HAP-1 (cell line): ENCODE measurements at regions not wholly inside any gene's neighbourhood (a gene's known extent, or its start where the extent isn't known, plus 50 kb on each side); places are given as distances from the start of the nearest gene placed in this dataset.

Experiments used
- DNase-seq, 2 experiments: peaks; one replicate each; pipeline ENCODE4 v3.0.0-alpha.2; 2016 to 2020; ENCODE audit warnings: low spot score in 2 of 2
- H3K27me3 ChIP-seq: fragments of 250-450 bp; sonication (Bioruptor Pico); 2 replicates; pipeline ENCODE4 v1.5.1; 2020; ENCODE audit warnings: low read depth, mild to moderate bottlenecking, moderate library complexity
- H3K36me3 ChIP-seq: fragments of 250-450 bp; sonication (Bioruptor Pico); replicated peaks from 2 replicates; pipeline ENCODE4 v1.5.1; 2020; ENCODE audit warnings: mild to moderate bottlenecking
- H3K4me1 ChIP-seq: fragments of 250-450 bp; sonication (Bioruptor Pico); 2 replicates; pipeline ENCODE4 v1.5.1; 2020; ENCODE audit warnings: mild to moderate bottlenecking
- H3K4me3 ChIP-seq: fragments of 250-450 bp; sonication (Bioruptor Pico); 2 replicates; pipeline ENCODE4 v1.5.1; 2020; ENCODE audit warnings: mild to moderate bottlenecking, moderate library complexity
- H3K9me3 ChIP-seq: fragments of 250-450 bp; sonication (Bioruptor Pico); 2 replicates; pipeline ENCODE4 v1.5.1; 2020; ENCODE audit warnings: mild to moderate bottlenecking, moderate library complexity
- in situ Hi-C: fragments of 300-500 bp; cut with MboI; formaldehyde crosslinking; loops from 3 replicates; pipeline ENCODE4 v1.14.3; 2020; ENCODE audit warnings: low sequenced_read_pairs, inconsistent platforms, mixed read lengths

DNA sequence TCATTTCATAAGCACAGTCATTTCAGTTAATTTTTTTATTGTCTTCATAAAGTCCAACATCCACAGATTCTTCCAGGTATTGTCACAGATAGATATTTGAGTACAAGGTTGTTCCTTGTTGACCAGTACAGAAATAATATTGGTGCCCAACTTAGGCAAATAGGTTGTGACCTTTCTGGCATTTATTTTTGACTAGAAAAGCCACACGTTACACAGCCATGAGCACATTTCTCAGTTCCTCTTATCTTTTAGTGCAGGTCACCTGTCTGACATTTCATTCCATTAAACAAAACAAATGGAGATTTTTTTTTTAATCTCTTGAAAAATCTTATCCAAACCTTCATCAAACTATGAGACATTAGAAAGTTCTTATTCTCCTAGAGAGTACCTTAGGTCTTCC is 428.8 kb downstream of the ZNF521 start:
- in situ Hi-C loops = no loop called here
- no peaks in the 10 kb centered on the region for H3K36me3 ChIP-seq
- H3K27me3 ChIP-seq = no peaks in the 10 kb centered on the region
- DNase-seq = no peak
- H3K9me3 ChIP-seq = no peaks in the 10 kb centered on the region
- H3K4me3 ChIP-seq = no peak overlapping the region
- H3K4me1 ChIP-seq = no peaks in the 10 kb centered on the region

GRCh38 chr18:24924066-24924716 is 427.8 kb downstream of the ZNF521 start:
- DNase-seq = no peak
- H3K4me1 ChIP-seq = no peaks in the 10 kb centered on the region
- H3K4me3 ChIP-seq = no peak overlapping the region
- H3K9me3 ChIP-seq = no peaks in the 10 kb centered on the region
- in situ Hi-C loops = no loop called here
- H3K36me3 ChIP-seq = no peaks in the 10 kb centered on the region
- no peaks in the 10 kb centered on the region for H3K27me3 ChIP-seq

DNA sequence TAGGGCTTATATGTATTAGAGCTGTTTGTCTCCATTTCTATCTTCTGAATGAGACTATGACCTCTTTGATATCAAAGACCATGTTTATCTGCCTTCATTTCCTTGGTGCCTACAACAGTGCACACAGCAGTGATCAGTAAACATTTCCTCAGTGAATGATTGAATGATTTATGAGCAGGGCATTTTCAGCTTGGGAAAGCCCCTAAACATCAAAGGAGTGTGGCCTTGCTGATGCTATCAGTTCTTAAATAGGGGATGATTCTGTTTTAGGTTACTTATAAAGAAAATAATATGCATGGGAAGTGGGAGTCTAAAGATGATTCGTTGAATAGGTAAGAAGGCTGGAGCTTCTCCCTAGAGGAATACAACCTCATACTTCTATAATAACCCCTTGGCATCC is 425.3 kb downstream of the ZNF521 start:
- no peak for DNase-seq
- Histone ChIP-seq H3K4me3 (no peak overlapping the region), H3K4me1 (no peaks in the 10 kb centered on the region), H3K9me3 (no peaks in the 10 kb centered on the region), H3K36me3 (no peaks in the 10 kb centered on the region), H3K27me3 (no peaks in the 10 kb centered on the region)
- in situ Hi-C loops = no loop called here

- no peaks in the 10 kb centered on the region for H3K4me1 ChIP-seq
- no peaks in the 10 kb centered on the region for H3K9me3 ChIP-seq
- H3K27me3 ChIP-seq = no peaks in the 10 kb centered on the region
- no peak overlapping the region for H3K4me3 ChIP-seq
- no peaks in the 10 kb centered on the region for H3K36me3 ChIP-seq
- no peak for DNase-seq
- in situ Hi-C loops = no loop called here
Observed at GRCh38 chr18:24928301-24928878, 423.6 kb downstream of the ZNF521 start.

DNA sequence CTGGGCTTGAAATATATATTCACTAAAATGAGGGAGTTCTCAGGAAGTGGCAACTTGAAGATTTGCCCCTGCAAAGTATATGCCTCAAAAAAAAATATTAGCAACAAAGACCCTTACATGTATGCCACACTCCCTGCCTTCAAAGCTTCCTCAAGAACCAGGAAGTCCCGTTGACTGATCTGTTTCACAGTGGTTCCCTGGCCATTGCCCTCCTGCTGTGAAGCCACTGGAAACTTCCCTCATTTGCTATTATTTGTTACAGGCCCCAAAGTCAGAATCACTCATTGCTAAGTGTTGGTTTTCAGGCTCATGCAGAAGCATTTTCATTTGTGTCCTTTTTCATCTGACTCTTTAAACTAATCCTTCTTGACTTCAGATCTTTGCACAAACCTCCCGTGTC is 421.5 kb downstream of the ZNF521 start:
- DNase-seq = no peak
- in situ Hi-C loops = no loop called here
- Histone ChIP-seq H3K4me3 (no peak overlapping the region), H3K36me3 (no peaks in the 10 kb centered on the region), H3K9me3 (no peaks in the 10 kb centered on the region), H3K27me3 (no peaks in the 10 kb centered on the region), H3K4me1 (no peaks in the 10 kb centered on the region)

- H3K9me3 ChIP-seq = no peaks in the 10 kb centered on the region
- H3K4me3 ChIP-seq = no peak overlapping the region
- DNase-seq = peak in 1 of 2 experiments; percentile 17
- no peaks in the 10 kb centered on the region for H3K36me3 ChIP-seq
- no peaks in the 10 kb centered on the region for H3K27me3 ChIP-seq
- no peaks in the 10 kb centered on the region for H3K4me1 ChIP-seq
- in situ Hi-C loops = no loop called here
Observed at GRCh38 chr18:24930971-24931370, 421.0 kb downstream of the ZNF521 start.

DNA sequence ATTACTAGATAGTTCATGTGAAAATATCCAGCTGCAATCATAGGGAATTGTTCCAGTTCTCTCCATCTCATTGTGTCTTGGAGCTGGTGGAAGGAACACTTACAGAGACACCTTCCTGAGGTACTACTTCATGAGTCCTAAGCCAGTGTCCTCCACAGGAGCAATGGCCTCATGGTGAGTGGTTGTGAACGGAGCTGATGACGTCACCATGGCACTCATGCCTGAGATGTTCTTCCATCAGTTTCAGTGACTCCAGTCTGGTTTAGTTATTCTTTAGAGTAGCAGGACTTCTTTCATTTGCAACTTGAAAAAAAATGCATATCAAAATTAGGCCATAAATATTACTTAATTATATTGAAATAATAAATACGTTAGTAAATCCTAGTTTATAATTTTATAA is 418.6 kb downstream of the ZNF521 start:
- in situ Hi-C loops = no loop called here
- no peak for DNase-seq
- Histone ChIP-seq H3K4me3 (no peak overlapping the region), H3K36me3 (no peaks in the 10 kb centered on the region), H3K27me3 (no peaks in the 10 kb centered on the region), H3K4me1 (no peaks in the 10 kb centered on the region), H3K9me3 (no peaks in the 10 kb centered on the region)

DNA sequence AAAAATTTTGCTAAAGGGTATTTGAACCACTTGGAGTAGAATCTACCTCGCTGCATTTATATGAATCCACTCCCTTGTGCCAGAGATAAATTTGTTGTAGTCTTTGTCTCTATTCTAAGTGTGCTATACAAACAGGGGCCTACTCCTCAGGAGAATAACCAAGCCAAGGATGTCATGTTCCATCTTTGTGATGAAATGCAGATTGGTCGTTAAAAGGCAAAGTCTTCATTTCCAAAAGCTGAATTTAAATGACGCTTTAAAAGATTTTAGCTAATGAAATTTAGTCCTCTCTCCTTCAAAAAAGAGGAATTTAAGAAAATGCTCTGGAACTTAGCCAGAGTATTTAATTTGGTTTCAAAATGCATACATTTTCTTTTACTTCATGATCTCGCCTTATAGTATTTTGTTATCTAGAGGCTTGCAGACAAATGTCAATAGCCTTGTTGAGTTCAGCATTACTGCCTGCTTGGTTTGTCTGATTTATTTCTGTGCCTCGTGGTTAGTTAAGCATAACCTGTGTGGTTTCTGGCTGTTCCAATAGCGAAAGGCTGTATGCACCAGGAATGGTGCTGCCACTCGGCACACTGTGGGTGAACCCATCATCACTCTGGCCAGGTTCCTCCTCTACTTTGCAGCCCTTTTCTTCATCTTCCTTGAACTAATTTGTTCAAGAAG is 417.6 kb downstream of the ZNF521 start:
- H3K4me3 ChIP-seq = no peak overlapping the region
- H3K27me3 ChIP-seq = no peaks in the 10 kb centered on the region
- H3K36me3 ChIP-seq = no peaks in the 10 kb centered on the region
- in situ Hi-C loops = no loop called here
- H3K4me1 ChIP-seq = no peaks in the 10 kb centered on the region
- DNase-seq = no peak
- no peaks in the 10 kb centered on the region for H3K9me3 ChIP-seq

GRCh38 chr18:24935008-24935407 is 417.0 kb downstream of the ZNF521 start:
- Histone ChIP-seq H3K27me3 (no peaks in the 10 kb centered on the region), H3K4me1 (no peaks in the 10 kb centered on the region), H3K4me3 (no peak overlapping the region), H3K9me3 (no peaks in the 10 kb centered on the region), H3K36me3 (no peaks in the 10 kb centered on the region)
- no peak for DNase-seq
- in situ Hi-C loops = no loop called here

GRCh38 chr18:24935896-24936295 is 416.1 kb downstream of the ZNF521 start:
- in situ Hi-C loops = no loop called here
- H3K4me1 ChIP-seq = no peaks in the 10 kb centered on the region
- H3K4me3 ChIP-seq = no peak overlapping the region
- DNase-seq = no peak
- H3K36me3 ChIP-seq = no peaks in the 10 kb centered on the region
- no peaks in the 10 kb centered on the region for H3K9me3 ChIP-seq
- H3K27me3 ChIP-seq = no peaks in the 10 kb centered on the region

DNA sequence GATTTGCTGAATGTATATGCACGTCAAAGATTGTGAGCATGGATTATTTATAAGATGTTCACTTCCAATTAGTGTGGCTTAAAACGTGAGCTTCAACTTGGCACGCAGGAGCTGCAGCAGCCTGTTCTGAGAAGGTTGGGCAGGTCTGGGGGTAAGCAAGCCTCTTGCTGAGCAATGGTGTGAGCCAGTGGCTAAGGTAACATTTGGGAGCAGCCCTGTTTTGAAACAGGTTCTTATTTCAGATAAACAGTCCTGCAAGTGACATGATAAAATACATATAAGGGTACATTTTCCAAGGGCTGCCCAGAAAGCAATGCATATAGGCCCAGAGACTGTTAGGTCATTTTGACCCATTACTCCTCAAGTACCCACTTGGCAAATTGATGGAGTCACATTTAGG is 415.3 kb downstream of the ZNF521 start:
- Histone ChIP-seq H3K27me3 (no peaks in the 10 kb centered on the region), H3K9me3 (no peaks in the 10 kb centered on the region), H3K36me3 (no peaks in the 10 kb centered on the region), H3K4me1 (no peaks in the 10 kb centered on the region), H3K4me3 (no peak overlapping the region)
- no peak for DNase-seq
- in situ Hi-C loops = no loop called here

DNA sequence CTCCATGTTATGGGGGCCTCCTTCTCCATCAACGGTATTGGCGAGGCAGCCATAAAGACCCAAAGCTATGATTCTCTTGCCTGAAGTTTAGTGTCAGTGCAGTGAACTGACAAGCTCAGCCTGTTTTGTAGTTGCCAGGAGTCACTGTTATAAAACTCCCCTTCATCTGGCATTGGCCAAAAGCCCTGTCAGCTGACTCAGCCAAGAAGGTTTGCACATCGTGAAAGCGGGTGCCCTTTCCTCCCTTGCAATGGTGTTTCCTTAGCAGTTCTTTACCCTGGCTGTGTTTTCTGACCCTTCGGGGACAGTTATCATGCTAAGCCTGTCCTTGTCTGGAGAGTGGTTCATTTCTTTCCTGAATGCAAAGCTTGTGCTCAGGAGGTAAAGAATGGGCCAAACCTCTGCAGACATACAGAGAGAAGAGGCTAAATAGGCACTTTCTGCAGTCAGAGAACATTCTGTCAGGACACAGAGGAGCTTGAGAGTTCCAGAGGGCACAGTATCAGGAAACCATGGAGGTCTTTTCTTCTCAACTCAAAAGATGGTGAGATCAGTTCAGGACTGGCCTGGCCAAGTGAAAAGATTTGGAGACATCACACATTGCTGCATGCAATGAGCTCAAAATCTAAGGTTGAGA is 414.2 kb downstream of the ZNF521 start:
- Histone ChIP-seq H3K27me3 (no peaks in the 10 kb centered on the region), H3K9me3 (no peaks in the 10 kb centered on the region), H3K36me3 (no peaks in the 10 kb centered on the region), H3K4me3 (no peak overlapping the region), H3K4me1 (no peaks in the 10 kb centered on the region)
- DNase-seq = no peak
- in situ Hi-C loops = no loop called here

DNA sequence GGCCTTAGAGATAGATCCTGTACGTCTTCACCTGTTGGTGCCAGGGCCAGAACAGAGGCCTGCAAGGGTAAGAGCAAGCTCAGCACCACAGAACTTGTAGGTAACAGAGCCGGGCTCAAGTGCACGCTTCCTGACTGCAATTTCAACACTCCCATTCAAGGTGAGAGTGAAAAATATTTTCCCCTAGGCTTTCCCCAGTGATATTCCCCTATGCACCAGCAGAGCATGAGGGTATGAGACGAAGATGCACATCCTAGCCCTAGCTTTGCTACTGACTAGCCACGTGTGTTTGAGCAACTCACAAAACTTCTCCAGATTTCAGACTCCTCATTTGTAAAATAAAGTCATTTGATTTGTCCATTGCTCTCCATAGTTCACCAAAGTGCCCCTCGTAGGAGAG is 411.6 kb downstream of the ZNF521 start:
- Histone ChIP-seq H3K27me3 (no peaks in the 10 kb centered on the region), H3K9me3 (no peaks in the 10 kb centered on the region), H3K4me3 (no peak overlapping the region), H3K36me3 (no peaks in the 10 kb centered on the region), H3K4me1 (no peaks in the 10 kb centered on the region)
- no peak for DNase-seq
- in situ Hi-C loops = no loop called here
